ENCODE measurements at regions not wholly inside any gene's neighbourhood (a gene's known extent, or its start where the extent isn't known, plus 50 kb on each side); places are given as distances from the start of the nearest gene placed in this dataset.

DNA sequence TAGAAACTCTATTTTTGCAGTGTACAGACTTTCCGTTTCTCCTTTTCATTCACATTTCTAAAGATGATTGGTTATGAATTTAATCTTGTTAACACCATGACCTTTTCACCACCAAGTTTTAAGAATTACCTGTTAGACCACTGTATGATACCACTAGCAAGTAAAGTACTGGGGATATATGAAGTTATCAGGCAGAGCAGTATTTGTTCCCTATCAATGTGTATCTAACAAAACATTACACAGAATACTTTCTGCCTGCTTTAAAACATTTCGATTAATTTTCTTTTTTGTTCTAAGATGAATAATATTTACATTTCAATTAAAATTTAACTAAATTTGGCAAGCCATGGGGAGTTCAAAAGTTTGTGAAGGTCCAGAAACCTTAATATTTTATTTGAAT, 49.9 kb upstream of the AHR start:
- TF ChIP-seq, protein P1, sequence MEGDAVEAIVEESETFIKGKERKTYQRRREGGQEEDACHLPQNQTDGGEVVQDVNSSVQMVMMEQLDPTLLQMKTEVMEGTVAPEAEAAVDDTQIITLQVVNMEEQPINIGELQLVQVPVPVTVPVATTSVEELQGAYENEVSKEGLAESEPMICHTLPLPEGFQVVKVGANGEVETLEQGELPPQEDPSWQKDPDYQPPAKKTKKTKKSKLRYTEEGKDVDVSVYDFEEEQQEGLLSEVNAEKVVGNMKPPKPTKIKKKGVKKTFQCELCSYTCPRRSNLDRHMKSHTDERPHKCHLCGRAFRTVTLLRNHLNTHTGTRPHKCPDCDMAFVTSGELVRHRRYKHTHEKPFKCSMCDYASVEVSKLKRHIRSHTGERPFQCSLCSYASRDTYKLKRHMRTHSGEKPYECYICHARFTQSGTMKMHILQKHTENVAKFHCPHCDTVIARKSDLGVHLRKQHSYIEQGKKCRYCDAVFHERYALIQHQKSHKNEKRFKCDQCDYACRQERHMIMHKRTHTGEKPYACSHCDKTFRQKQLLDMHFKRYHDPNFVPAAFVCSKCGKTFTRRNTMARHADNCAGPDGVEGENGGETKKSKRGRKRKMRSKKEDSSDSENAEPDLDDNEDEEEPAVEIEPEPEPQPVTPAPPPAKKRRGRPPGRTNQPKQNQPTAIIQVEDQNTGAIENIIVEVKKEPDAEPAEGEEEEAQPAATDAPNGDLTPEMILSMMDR (IDR thresholded peaks at IDR 0.05 in 2 of 3, conservative IDR thresholded peaks at IDR 0.05 in 1 of 3; ENCODE audit: control insufficient read depth in 2 of 3, extremely low read depth in 1 of 3, insufficient read depth in 1 of 3, low read depth in 3 of 3, low read length in 3 of 3) = no peak
- no peak for TF ChIP-seq TARDBP (IDR thresholded peaks at IDR 0.05; ENCODE audit: borderline replicate concordance)
- no peak for TF ChIP-seq SMC3 (IDR thresholded peaks at IDR 0.05; ENCODE audit: borderline replicate concordance, low read length)
- TF ChIP-seq TCF7 (IDR thresholded peaks at IDR 0.05; ENCODE audit: borderline replicate concordance) = no peak
- no peak for TF ChIP-seq POLR2AphosphoS5 (IDR thresholded peaks at IDR 0.05; ENCODE audit: low read length)
- TF ChIP-seq, protein P2, sequence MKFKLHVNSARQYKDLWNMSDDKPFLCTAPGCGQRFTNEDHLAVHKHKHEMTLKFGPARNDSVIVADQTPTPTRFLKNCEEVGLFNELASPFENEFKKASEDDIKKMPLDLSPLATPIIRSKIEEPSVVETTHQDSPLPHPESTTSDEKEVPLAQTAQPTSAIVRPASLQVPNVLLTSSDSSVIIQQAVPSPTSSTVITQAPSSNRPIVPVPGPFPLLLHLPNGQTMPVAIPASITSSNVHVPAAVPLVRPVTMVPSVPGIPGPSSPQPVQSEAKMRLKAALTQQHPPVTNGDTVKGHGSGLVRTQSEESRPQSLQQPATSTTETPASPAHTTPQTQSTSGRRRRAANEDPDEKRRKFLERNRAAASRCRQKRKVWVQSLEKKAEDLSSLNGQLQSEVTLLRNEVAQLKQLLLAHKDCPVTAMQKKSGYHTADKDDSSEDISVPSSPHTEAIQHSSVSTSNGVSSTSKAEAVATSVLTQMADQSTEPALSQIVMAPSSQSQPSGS (IDR thresholded peaks at IDR 0.05; ENCODE audit: low read length) = no peak
- TF ChIP-seq ZNF274 (IDR thresholded peaks at IDR 0.05; ENCODE audit: insufficient read depth, insufficient read length) = no peak
- TF ChIP-seq ZNF24 (IDR thresholded peaks at IDR 0.05) = no peak
- TF ChIP-seq, protein P3, sequence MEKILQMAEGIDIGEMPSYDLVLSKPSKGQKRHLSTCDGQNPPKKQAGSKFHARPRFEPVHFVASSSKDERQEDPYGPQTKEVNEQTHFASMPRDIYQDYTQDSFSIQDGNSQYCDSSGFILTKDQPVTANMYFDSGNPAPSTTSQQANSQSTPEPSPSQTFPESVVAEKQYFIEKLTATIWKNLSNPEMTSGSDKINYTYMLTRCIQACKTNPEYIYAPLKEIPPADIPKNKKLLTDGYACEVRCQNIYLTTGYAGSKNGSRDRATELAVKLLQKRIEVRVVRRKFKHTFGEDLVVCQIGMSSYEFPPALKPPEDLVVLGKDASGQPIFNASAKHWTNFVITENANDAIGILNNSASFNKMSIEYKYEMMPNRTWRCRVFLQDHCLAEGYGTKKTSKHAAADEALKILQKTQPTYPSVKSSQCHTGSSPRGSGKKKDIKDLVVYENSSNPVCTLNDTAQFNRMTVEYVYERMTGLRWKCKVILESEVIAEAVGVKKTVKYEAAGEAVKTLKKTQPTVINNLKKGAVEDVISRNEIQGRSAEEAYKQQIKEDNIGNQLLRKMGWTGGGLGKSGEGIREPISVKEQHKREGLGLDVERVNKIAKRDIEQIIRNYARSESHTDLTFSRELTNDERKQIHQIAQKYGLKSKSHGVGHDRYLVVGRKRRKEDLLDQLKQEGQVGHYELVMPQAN (conservative IDR thresholded peaks at IDR 0.05) = no peak
